Stimulated activated CD8-positive, alpha-beta memory T cell treated with anti-CD3 and anti-CD28 coated beads, Interleukin-2, amount 100 ng/mL, for 1 hour (primary cell): ENCODE measurements at regions not wholly inside any gene's neighbourhood (a gene's known extent, or its start where the extent isn't known, plus 50 kb on each side); places are given as distances from the start of the nearest gene placed in this dataset.

ENCODE experiments used
- DNase-seq, 2 donors: peaks; one replicate each; pipeline ENCODE4 v3.0.0-alpha.2; 2020; ENCODE audit warnings: low read depth in 2 of 2

DNA sequence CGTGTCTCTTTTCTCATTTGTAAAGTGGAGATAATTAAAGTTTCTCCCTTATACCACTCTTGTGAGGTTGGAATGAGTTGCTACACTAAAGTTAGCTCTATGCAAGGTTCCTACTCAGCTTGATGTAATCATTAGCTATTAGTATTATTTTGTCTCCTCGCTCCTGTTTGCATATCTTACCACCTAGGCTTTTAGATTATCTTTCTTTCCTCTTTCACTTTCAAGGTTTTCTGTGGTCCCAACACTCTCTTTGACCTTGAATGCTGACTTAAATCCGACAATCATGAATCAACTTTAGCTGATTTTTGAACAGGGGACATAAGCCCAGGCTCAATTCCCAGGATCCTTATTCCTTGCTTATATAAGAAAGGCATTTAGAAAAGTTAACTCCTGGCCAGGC is 769.7 kb upstream of the GRM7 start:
- no peak for DNase-seq

DNA sequence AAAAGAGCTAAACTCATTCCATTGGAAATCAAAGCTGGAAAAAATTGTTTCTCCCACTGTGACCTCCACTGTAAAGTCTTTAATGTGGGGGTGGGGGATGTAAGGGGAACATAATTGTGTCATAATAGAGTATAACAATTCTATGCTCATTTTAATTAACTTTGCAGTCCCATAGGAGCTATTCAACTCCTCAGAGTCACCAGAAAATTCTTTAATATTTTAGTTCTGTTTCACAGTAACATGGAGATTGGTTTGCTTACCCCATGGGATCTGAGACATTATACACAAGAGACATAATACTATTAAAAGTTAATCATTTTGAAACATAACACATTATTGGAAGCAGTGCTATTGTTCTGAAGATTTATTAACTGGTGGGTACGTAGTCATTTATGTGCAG is 765.9 kb upstream of the GRM7 start:
- no peak for DNase-seq

DNA sequence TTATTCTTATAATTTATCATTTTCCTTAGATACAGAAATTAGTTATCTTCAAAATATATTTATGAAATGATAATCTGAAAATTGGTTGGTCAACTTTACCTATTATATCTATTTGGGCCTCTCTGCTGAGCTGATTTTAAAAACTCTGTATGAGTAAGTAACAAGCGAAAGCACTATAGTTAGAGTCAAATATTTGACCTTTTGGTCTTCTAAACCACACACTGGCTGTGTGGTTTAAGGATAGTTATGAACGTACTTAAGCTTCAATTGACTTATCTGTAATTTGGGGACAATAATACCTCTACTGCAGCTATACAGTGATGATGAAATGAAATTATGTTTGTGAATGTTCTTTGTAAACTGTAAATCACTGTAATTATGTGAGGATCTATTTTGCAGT is 763.9 kb upstream of the GRM7 start:
- DNase-seq: no peak

DNA sequence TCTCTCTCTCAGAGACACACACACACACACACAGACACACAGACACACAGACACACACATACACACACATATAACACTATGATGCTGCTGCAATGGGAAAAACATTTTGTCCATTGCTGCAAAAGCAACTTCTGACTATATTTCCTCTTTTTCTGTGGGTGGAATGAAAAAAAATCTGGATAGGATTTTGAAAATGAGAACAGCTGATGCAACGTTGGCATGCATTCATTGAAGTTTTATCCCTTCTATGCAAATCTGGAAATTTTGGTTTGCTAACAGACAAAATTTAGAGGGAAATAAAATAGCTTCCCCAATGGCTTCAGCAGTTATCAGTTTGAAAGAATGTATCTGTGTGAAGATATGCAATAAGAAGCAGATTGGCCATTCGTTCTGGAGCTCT is 763.4 kb upstream of the GRM7 start:
- DNase-seq: no peak

DNA sequence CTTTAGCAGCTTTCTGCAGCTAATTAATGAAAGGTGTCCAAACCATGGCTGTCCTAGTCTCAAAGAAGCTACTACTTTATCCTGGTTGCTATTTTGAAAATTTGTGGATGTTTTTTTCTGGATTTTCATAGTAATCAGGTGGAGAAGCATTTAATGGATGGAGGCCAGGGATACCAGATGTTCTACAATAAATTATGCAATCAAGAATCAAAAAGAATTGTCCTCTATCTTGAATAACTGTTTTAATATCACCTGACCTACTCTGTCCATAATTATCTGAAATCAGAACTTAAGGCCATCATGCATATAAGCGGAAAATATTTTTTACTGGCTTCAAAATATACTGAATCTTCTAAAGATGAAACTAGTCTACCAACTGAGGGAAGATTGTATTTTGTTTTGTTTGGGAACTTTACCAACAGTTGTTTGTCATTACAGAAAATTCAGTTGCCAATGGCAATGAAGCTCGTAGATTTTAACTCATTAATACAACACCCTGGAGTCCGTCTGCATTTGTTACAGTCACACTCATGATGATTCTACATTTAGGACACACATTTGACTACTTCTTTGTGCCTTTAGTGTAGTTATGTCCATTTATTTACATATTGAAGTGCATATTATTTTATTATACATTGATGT is 762.3 kb upstream of the GRM7 start:
- no peak for DNase-seq

DNA sequence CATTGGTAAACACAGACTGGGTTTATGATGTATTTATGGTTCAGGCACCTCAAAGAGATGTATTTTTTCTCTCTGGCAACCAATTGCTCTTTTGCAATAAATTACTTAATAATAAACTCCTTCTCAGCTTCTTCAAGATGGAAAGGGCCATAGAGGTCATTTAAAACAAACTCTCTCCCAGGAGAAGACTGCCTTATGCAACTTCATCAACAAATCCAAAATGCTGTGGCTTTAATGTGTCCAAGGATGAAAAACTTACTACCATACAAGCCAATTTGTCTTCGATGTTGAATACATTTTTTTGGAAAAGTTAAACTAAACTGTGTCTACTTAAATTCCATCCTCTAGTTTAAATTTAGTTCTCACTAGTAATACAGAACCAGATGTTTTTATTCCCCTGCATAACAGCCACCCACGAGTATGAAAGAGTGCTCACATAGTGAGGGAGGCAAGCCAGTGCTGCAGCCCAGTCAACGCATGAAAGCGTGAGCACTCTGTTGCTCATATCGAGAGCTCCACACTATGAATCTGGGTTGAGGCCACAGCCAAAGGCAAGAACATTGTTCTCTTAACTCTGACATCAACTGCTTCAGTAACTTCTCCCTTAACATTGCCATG is 761.3 kb upstream of the GRM7 start:
- no peak for DNase-seq

DNA sequence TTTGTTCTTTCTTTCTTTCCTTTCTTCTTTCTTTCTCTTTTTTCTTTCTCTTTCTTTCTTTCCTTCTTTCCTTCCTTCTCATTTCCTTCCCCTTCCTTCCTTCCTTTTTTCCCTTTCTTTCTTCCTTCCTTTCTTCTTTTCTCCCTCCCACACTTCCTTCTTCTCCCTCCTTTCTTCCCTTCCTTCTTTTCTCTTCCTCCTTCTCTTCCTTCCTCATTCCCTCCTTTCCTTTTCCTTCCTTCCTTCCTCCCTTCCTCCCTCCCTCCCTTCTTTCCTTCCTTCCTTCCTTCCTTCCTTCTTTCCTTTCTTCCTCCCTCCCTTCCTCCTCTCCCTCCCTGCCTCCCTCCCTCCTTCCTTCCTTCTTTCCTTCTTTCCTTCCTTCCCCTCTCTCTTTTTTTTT is 755.7 kb upstream of the GRM7 start:
- DNase-seq: no peak

DNA sequence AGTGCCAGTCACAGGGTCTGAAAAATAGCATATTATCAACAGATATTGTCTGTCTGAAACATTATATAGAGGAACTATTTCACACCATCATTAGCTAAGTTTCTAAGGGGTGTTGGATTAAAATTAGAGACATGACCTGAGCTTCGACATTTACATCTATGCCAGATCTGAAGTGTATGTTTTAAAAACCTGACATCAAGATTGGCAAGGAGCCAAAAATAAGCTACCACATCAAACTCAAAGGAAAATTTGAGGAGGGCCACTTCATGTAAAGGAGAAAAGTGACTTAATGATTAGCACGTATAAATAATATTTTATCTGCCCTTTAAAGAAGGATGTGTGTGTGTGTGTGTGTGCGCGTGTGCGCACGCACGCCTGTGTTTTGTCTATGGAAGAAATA is 752.0 kb upstream of the GRM7 start:
- DNase-seq: no peak

DNA sequence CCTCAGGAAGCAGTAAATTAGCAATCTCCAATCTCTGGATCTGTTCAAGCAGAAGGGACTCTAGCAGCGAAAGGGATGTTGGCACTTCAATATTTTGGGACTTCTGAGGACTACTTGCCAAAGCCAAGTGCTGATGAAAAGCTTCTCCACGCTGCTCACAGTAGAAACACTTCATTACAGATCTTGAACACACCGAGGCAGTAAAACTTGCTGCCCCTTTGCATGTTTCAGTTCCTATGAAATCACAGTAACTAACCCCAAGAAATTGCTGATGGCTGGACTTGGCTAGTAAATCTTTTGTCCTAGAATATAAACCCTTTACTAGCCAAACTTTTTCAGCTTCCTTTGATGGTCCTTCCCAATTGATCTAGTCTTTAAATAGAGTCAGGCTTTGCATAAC is 750.5 kb upstream of the GRM7 start:
- DNase-seq: no peak

DNA sequence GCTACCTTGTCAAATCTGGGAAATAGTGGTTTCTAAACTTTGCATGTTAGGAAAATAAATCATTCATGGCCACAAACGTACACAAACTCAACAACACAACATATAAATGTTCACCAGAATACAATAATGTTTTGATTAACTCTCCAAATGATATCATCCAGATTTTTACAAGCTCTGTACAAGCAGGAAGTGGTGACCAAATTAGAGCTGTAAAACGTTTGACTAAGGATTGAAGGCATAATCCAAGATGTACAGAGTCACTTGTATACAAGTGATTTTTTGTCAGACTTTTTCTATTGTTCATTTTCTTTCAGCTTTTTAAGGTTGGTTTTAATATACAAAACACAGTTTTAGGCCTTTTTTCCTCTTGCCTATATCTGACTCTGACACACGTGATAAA is 748.4 kb upstream of the GRM7 start:
- no peak for DNase-seq

DNA sequence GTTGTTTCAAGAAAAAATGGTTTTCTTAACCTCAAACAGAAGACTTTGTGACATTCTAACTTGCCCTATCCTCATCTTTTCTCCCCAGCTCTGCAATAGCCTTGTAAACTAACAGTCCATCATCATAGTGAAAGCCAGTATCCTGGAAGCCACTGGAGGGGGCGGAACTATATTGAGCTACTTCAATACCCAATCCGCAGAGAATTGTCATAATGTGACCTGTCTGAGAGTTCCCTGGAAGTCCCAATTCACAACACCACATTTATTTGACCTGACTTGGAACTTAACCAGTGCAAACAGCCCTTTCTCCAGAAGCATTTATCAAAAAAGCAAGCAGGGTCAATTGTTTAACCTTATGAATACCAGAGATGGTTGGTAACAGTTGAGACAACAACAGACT is 747.6 kb upstream of the GRM7 start:
- DNase-seq: no peak

DNA sequence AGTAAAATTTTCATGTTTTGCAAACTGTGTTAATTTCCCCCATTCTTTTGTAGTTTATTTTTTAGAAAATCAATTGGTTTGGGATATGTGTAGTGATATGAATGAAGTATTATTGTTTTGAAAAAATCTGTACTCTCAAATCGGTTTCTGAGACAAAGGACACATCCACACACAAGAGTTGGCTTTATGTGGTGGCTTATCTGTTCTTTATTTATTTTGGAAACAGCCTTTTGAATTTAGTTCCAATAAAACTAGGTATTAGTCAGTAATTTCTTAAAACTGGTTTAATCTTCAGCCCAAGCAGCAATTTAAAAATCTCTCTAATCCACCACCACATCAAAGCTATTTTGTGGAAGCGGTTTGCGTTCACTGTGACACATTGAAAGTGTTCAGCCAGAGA is 741.5 kb upstream of the GRM7 start:
- no peak for DNase-seq

DNA sequence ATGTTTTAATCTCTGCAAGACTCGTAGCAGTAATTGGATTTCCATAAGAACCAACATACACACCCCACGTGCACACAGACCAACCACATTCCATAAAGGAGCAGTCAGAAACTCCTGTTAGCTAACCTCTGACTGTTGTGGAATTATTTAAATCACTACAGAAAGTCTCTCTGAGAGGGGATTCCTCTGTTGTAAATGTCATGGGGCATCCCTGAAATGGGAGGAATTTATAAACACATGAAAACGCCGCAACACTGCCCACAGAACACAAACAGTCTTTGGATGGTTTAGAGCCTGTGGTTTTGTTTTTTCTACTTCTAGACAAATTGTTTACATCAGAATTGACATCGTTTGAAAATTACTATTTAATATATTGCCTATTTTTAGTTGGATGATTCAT is 740.1 kb upstream of the GRM7 start:
- no peak for DNase-seq

DNA sequence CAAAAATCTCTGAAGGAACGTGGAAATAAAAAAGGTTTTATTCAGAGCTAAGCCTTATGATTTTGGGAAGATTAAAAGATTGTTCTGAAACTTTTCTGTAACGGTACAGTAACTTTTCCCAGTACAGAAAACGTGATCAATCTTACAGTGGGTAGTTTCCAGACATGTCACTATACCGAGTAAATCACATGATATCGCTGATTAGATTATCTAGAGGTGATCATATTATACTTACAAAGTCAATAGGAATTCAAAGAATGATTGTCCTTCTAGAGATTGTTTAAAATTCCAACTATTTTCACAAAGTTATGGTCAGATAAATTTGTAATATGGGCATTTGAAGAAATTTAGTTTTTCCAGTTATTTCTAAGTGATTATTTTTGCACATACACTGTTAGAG is 736.0 kb upstream of the GRM7 start:
- DNase-seq: no peak

DNA sequence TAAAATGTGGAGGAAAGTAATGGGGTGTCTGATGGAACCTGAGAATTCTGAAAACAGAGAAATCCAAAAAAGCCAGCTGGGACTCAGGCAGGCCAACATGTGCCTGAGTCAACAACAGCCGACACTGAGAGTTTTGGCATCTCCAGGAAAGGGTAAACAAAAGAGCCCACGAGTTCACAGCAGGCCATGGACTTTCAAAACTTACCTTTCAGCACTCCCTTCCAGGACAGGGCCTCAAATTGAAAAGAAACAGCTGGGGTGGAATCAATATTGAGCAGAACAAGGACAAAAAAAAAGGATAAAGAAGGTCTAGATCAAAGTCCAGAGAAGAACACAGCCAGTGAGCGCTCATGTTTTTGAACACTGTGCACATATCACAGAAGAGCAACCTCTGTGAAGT is 735.4 kb upstream of the GRM7 start:
- DNase-seq: no peak

DNA sequence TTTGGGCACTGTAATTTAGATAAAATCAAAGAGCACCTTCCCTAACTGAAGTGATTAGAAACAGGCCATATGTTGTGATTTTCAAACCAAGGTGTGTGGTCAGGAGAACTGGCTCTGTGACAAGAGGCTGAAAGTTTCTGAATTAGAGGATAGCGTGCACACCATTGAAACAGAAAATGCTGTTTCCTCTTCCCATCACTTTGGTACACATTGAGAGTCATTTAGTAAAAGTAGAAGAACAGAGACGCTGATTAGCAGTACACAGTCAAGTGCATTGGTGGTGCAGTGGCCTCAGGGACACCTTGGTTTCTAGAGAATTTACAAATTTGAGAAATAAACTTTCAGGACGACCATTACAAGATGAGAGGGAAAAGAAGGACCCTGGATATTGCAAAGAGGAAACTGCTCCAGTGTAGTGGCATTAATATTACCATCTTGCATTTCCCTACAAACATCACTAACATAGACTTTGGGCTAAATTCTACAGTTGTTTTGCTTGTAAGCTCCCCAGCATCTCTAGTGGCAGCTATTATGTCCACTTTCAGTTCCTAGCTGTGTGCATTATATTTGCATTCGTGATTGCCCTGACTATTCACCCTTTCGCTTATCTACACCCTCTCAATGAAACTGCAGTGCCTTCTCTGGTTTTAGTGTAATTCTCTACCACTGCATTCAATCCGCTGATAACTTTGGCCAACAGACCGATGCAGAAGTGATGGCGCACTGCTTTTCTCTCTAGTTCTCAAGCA is 728.1 kb upstream of the GRM7 start:
- DNase-seq: no peak

DNA sequence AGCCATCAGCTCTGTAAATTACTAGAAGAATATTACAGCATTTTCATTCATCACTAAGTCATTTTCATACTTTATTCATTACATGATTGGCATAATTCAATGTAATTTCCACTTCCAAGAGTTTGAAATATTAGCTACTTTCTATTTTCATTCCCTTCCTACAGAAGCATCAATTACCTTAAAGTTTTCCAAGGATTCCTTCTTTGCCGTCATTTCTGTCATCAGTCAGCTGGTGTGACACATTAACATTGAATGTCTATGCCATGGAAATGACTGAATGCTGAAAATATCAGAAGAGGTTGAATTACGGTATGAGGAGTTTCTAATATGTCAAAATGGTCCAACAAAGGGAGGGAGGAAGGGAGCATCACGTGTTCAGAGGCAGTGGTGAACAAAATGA is 718.2 kb upstream of the GRM7 start:
- DNase-seq: no peak

DNA sequence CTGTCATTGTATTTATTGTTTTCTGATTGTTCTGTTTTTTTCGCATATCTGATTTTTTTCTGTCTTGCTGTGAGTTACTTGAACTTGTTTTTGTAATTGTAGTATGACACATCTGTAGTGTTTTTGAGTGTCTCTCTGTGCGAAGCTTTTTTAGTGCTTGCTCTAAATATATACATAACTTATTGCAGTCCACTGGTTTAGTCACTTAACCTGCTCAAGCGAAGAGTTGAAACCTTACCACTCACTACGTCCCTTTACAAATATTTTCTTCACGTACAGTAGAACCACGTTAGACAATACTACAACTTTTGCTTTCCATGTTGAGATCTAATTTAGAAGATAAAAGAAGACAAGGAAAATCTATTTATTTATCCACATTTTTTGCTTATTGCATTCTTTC is 713.0 kb upstream of the GRM7 start:
- DNase-seq: no peak

DNA sequence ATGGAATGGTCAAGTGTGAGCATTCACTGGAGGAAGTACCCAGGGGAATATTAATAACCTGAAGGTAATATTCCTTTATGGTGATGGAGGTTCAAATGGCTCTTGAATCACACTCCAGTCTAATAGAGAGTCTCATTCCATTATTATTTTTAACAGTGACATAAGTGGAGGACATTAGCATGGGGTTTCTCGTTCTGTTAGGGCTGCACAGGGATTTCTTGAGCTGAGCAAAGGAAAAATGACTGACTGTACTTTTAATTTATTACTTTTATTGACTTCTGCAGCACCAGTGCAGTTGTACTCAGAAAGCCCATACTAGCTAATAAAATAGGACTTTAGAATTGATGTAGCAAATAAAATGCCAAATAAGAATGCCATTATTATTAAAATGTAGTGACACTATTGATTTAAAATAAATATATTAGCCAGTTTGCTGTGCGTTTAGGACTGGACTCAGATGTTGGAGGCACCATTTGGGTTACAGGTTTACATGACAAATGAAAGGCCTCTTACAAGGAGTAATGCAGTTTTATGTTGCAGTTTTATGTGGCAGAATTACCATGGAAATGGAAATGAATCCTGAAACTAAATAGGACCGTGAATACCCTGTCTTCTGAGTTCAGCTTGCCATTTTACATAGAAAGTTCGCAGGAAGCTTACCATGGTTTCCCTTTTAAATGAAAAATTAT is 705.1 kb upstream of the GRM7 start:
- no peak for DNase-seq

DNA sequence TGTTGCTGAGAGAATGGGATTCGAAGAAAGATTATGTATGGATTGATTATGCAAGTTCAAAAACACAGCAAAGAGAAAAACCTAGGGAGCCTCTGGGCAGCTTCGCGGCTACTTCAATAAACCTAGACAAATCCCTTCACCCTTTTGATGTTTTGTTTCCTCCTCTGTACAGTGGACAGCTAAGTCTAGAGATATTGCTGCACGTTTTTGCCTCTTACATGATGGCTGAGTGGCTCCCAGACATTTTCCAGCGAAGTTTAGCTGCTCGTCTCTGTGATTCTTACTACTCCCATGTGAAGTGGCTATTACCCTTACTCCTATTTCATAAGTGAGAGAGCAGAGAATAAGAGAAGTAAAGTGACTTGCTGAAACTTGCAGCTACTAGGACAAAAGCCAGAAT is 695.0 kb upstream of the GRM7 start:
- no peak for DNase-seq

DNA sequence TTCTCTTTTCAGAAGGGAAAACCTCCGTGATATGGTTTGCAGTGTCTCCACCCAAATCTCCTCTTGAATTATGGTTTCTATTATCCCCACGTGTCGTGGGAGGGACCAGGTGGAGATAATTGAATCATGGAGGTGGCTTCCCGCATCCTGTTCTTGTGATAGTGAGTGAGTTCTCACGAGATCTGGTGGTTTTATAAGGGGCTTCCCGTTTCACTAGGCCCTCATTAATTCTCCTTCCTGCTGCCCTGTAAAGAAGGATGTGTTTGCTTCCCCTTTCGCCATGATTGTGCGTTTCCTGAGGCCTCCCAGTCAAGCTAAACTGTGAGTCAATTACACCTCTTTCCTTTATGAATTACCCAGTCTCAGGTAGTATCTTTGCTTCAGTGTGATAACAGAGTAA is 692.7 kb upstream of the GRM7 start:
- no peak for DNase-seq

DNA sequence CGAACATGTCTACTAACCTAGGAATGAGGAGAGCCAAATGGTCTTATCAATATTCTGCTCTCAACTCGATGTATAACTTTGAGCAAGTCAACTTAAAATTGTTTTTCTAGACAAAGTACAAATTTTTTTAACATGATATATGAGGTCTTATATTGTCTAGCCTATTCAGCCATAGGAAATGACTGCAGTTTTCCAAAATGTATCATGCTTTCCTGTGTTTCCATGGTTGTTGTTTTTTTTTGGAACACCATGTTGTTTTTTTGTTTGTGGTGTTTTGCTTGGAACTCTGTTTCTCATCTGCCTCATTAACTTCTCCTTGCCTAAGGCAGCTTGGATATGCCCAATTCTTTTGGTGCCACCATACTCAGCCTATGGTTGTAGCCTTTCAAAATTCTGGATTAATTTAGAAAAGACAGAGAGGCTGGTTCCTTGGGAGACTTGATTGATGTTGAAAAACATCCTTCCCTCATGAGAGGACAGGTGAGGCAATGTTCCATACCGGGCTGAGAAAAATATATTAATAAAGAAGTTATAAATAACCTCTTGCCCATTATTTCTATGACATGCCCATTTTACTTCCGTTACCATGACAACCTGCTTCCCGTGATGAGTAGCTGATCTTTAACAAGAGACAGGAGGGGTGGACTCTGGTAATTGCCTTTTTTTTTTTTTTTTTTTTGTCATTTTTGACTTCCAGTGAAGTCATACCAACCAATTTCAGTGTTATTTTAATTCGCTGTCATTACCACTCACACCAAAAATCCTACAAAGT is 687.9 kb upstream of the GRM7 start:
- no peak for DNase-seq
